Thymus (tissue), 11 donors: ENCODE measurements at regions not wholly inside any gene's neighbourhood (a gene's known extent, or its start where the extent isn't known, plus 50 kb on each side); places are given as distances from the start of the nearest gene placed in this dataset.
A peak's percentile ranks its signal among the peaks of the same experiment; 100 is the strongest.
"Not testable (repeated sequence)": the region's sequence is repeated elsewhere in the genome, so short reads cannot be mapped to it uniquely, and the experiment has no call there.

Source experiments
- DNase-seq, 9 donors: peaks; one replicate each; pipeline ENCODE4 v3.0.0-alpha.2; 2013; ENCODE audit warnings: low spot score in 9 of 9, low read depth in 6 of 9, missing footprints in 1 of 9
- H3K27ac ChIP-seq, 2 donors: one replicate each; pipeline ENCODE4 v1.5.1; 2013; ENCODE audit warnings: control low read depth in 1 of 2, low read depth in 1 of 2, low read length in 1 of 2, mild to moderate bottlenecking in 1 of 2, moderate library complexity in 1 of 2
- H3K27me3 ChIP-seq, 2 donors: one replicate each; pipeline ENCODE4 v1.5.1; 2013; ENCODE audit warnings: low read length in 1 of 2; ENCODE audit not compliant: control insufficient read depth in 2 of 2, insufficient read depth in 1 of 2
- H3K36me3 ChIP-seq, 2 donors: one replicate each; pipeline ENCODE4 v1.5.1; 2013; ENCODE audit warnings: low read length in 1 of 2, mild to moderate bottlenecking in 1 of 2, moderate library complexity in 1 of 2; ENCODE audit not compliant: control insufficient read depth in 2 of 2, insufficient read depth in 2 of 2
- H3K4me1 ChIP-seq, 2 donors: one replicate each; pipeline ENCODE4 v1.5.1; 2013; ENCODE audit warnings: low read length in 2 of 2; ENCODE audit not compliant: control insufficient read depth in 2 of 2, insufficient read depth in 2 of 2
- H3K4me3 ChIP-seq, 2 donors: one replicate each; pipeline ENCODE4 v1.5.1; 2013; ENCODE audit warnings: low read length in 2 of 2, control low read depth in 1 of 2, mild to moderate bottlenecking in 1 of 2
- H3K9me3 ChIP-seq, 2 donors: one replicate each; pipeline ENCODE4 v1.5.1; 2013; ENCODE audit warnings: low read length in 1 of 2, mild to moderate bottlenecking in 1 of 2; ENCODE audit not compliant: control insufficient read depth in 2 of 2, insufficient read depth in 1 of 2
- WGBS: extraction: QIAGEN DNeasy Blood & Tissue Kit; methylation state at CpG from one replicate; pipeline ENCODE4 v1.1.7; 2013; 5-methylcytosine and 5-hydroxymethylcytosine counted together
- donor health status: healthy.

DNA sequence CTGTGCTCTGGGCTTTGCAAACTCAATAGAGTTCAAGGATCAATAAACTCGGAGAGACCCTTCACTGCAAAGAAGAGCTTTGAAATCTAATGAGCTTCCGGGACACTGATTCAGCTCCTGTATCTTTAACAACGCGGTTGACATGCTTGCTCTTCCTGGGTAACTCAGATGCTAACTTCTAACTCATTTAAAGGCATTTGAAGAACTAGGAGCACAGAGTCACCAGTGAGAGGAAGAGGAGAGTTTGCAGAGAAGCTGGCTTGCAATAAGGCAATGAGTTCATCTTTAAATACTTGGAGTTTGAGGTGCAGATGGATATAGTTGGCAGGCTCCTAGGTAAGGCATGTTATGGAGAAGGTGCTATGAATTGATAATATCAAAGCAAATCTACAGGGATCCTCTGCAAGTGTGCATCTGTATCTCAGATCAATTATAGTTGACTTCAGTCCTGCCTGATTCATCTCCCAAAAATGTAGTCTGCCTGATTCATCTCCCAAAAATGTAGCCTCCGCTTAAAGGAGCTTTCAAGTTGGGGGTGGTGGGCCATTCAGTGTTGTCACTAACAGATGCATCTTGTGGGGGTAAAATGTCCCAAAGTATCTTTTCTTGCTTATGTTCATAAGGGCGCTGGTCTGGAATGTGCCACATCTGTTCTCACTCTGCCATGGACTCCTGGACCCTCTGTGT, 182.5 kb upstream of the PRSS58 start:
- Histone ChIP-seq H3K27me3 (no peaks in the 10 kb centered on the region), H3K27ac (peak overlapping the region; percentile 18 to 80), H3K4me1 (peaks cover 31 to 80% of the 10 kb centered on the region in 2 donors), H3K4me3 (no peak overlapping the region), H3K36me3 (no peaks in the 10 kb centered on the region), H3K9me3 (peaks cover 0 to 6% of the 10 kb centered on the region in 2 donors)
- DNase-seq = no peak
- WGBS = 72% methylated on average over 6 of the region's 6 CpGs

- 29% methylated on average over 4 of the region's 4 CpGs for whole genome bisulfite sequencing
- Histone ChIP-seq H3K4me1 (peaks cover 31 to 79% of the 10 kb centered on the region in 2 donors), H3K27ac (peak overlapping the region in 1 of 2 donors; percentile 80)
Measured at GRCh38 chr7:142439739-142440138, 181.9 kb upstream of the PRSS58 start.

GRCh38 chr7:142438923-142439515, 181.2 kb upstream of the PRSS58 start:
- 82% methylated on average over 8 of the region's 8 CpGs for WGBS
- no peak for DNase-seq
- H3K4me3 ChIP-seq = no peak overlapping the region
- H3K36me3 ChIP-seq = no peaks in the 10 kb centered on the region
- peaks cover 34 to 83% of the 10 kb centered on the region in 2 donors for H3K4me1 ChIP-seq
- peaks cover 0 to 6% of the 10 kb centered on the region in 2 donors for H3K9me3 ChIP-seq
- no peaks in the 10 kb centered on the region for H3K27me3 ChIP-seq
- H3K27ac ChIP-seq = peak overlapping the region in 1 of 2 donors; percentile 80

More at GRCh38 chr7:142439739-142440138, 181.9 kb upstream of the PRSS58 start:
- Histone ChIP-seq H3K27me3 (no peaks in the 10 kb centered on the region), H3K36me3 (no peaks in the 10 kb centered on the region), H3K9me3 (peaks cover 0 to 6% of the 10 kb centered on the region in 2 donors), H3K4me3 (no peak overlapping the region)
- peak in 1 of 9 donors; percentile 51 for DNase-seq

GRCh38 chr7:142438235-142438922, 180.5 kb upstream of the PRSS58 start:
- WGBS = 84% methylated on average over 12 of the region's 12 CpGs
- peak overlapping the region in 1 of 2 donors; percentile 80 for H3K27ac ChIP-seq
- peak in 1 of 9 donors; percentile 66 for DNase-seq

DNA sequence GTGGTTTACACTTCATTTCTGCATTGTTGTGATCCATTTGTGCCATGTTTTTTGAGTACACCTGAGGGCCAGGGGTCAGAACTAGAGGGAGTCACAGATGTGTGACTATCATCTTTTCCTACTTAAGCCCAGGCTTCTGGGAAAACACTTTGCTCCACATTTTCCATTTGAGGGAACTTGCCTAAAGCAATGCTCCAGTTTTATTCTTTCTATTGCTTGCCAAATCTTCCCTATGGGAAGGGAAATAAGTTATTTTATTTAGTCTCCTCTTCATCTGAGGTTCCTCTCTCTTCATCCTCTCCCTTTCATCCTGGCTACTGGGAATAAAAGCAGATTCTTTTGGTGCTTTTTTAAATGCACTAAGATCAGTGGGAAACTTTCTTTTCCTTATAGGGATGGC, 179.9 kb upstream of the PRSS58 start:
- no peak overlapping the region for H3K4me3 ChIP-seq
- H3K9me3 ChIP-seq = peaks cover 0 to 6% of the 10 kb centered on the region in 2 donors
- H3K36me3 ChIP-seq = no peaks in the 10 kb centered on the region
- peak overlapping the region in 1 of 2 donors; percentile 55 for H3K27ac ChIP-seq
- H3K4me1 ChIP-seq = peaks cover 29 to 82% of the 10 kb centered on the region in 2 donors
- no peaks in the 10 kb centered on the region for H3K27me3 ChIP-seq
- DNase-seq = no peak

More at GRCh38 chr7:142438235-142438922, 180.5 kb upstream of the PRSS58 start:
- H3K36me3 ChIP-seq = no peaks in the 10 kb centered on the region
- H3K4me3 ChIP-seq = no peak overlapping the region
- H3K27me3 ChIP-seq = no peaks in the 10 kb centered on the region
- peaks cover 29 to 85% of the 10 kb centered on the region in 2 donors for H3K4me1 ChIP-seq
- H3K9me3 ChIP-seq = peaks cover 0 to 6% of the 10 kb centered on the region in 2 donors

DNA sequence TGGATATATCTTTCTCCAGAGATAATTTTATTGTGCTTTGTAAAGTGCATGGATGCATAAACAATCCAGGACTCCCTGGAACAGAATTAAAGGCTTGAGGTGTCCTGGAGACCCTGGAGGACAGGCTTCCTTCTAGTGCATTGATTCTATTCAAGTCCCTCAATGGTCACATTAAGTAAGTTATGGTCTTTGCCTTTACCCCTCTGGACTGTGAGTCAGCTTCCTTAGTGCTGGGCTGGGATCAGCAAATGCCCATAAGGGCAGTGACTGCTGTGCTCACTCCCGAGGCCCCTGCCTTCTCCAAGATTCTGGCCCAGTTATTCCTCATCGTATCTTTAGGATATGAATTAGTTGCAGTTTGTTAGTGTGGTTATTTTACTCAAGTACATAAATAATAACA, 178.7 kb upstream of the PRSS58 start:
- Histone ChIP-seq H3K36me3 (no peaks in the 10 kb centered on the region), H3K27ac (no peak overlapping the region), H3K4me3 (no peak overlapping the region), H3K9me3 (peaks cover 0 to 6% of the 10 kb centered on the region in 2 donors), H3K27me3 (no peaks in the 10 kb centered on the region), H3K4me1 (peaks cover 29 to 85% of the 10 kb centered on the region in 2 donors)
- no peak for DNase-seq
- 95% methylated on average over 2 of the region's 2 CpGs for WGBS

DNA sequence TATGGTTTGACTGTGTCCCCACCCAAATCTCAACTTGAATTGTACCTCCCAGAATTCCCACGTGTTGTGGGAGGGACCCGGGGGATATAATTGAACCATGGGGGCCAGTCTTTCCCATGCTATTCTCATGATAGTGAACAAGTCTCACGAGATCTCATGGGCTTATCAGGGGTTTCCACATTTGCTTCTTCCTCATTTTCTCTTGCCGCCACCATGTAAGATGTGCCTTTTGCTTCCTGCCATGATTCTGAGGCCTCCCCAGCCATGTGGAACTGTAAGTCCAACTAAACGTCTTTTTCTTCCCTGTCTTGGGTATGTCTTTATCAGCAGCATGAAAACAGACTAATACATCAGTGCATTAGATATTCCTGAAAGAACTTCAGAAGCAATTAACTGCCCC, 177.7 kb upstream of the PRSS58 start:
- DNase-seq = not testable (repeated sequence)
- 75% methylated on average over 5 of the region's 5 CpGs for WGBS

GRCh38 chr7:142434666-142435167, 176.9 kb upstream of the PRSS58 start:
- H3K4me3 ChIP-seq = no peak overlapping the region
- WGBS = 78% methylated on average over 7 of the region's 7 CpGs
- H3K36me3 ChIP-seq = no peaks in the 10 kb centered on the region
- H3K4me1 ChIP-seq = peaks cover 14 to 67% of the 10 kb centered on the region in 2 donors
- no peaks in the 10 kb centered on the region for H3K27me3 ChIP-seq
- peaks cover 0 to 6% of the 10 kb centered on the region in 2 donors for H3K9me3 ChIP-seq
- DNase-seq = no peak
- H3K27ac ChIP-seq = peak overlapping the region in 1 of 2 donors; percentile 71

More for the DNA sequence above, 177.7 kb upstream of the PRSS58 start:
- not testable (repeated sequence) for H3K27me3 ChIP-seq, H3K4me3 ChIP-seq, H3K36me3 ChIP-seq, H3K9me3 ChIP-seq
- Histone ChIP-seq H3K4me1 (peaks cover 20 to 76% of the 10 kb centered on the region in 2 donors), H3K27ac (peak overlapping the region in 1 of 2 donors; percentile 50)

GRCh38 chr7:142434133-142434532, 176.3 kb upstream of the PRSS58 start:
- 18% methylated on average over 5 of the region's 5 CpGs for WGBS

More at GRCh38 chr7:142434133-142434532, 176.3 kb upstream of the PRSS58 start:
- not testable (repeated sequence) for H3K36me3 ChIP-seq, H3K9me3 ChIP-seq, DNase-seq, H3K4me3 ChIP-seq, H3K27me3 ChIP-seq
- Histone ChIP-seq H3K27ac (peak overlapping the region in 1 of 2 donors; percentile 71), H3K4me1 (peaks cover 8 to 61% of the 10 kb centered on the region in 2 donors)
